ENCODE measurements at regions not wholly inside any gene's neighbourhood (a gene's known extent, or its start where the extent isn't known, plus 50 kb on each side); places are given as distances from the start of the nearest gene placed in this dataset.
"Not testable (repeated sequence)": the region's sequence is repeated elsewhere in the genome, so short reads cannot be mapped to it uniquely, and the experiment has no call there.

DNA sequence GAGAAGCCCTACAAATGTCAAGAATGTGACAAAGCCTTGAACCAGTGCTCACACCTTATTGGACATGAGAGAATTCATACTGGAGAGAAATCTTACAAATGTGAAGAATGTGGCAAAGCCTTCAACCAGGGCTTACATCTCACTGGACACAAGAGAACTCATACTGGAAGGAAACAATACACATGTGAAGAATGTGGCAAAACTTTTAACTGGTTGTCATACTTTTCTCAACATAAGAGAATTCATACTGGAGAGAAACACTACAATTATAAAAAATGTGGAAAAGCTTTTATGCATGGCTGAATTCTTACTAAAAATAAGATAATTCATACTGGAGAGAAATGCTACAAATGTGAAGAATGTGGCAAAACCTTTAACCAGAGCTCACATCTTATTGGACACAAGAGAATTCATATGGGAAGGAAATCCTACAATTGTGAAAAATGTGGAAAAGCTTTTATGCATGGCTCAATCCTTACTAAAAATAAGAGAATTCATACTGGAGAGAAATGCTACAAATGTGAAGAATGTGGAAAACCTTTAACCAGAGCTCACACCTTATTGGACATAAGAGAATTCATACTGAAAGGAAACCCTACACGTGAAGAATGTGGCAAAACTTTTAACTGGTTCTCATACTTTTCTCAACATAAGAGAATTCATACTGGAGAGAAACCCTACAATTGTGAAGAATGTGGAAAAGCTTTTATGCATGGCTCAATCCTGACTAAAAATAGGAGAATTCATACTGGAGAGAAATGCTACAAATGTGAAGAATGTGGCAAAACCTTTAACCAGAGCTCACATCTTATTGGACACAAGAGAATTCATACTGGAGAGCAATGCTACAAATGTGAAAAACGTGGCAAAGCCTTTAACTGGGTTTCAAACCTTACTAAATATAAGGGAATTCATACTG, 350.6 kb upstream of the NUPR2 start:
- not testable (repeated sequence) for DNase-seq (ENCODE audit: low read depth in 4 of 4, low spot score in 3 of 4)

DNA sequence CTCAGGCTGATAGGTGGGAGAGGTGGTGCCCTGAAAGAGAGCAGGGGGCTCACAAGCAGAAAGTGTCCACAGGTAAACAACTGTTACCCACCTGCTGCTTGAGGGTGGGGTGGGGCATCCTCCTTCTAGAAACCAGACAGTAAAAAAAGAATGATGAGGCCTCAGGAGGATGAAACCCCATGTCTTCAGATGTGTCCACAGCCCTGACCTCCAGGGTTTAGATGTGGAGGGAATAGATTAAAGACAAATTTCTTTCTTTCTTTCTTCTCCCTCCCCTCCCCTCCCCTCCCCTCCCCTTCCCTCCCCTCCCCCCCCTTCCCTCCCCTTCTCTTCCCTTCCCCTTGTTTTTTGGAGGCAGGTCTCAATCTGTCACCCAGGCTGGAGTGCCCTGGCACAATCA, 333.5 kb upstream of the NUPR2 start:
- no peak for DNase-seq (ENCODE audit: low read depth in 4 of 4, low spot score in 3 of 4)

DNA sequence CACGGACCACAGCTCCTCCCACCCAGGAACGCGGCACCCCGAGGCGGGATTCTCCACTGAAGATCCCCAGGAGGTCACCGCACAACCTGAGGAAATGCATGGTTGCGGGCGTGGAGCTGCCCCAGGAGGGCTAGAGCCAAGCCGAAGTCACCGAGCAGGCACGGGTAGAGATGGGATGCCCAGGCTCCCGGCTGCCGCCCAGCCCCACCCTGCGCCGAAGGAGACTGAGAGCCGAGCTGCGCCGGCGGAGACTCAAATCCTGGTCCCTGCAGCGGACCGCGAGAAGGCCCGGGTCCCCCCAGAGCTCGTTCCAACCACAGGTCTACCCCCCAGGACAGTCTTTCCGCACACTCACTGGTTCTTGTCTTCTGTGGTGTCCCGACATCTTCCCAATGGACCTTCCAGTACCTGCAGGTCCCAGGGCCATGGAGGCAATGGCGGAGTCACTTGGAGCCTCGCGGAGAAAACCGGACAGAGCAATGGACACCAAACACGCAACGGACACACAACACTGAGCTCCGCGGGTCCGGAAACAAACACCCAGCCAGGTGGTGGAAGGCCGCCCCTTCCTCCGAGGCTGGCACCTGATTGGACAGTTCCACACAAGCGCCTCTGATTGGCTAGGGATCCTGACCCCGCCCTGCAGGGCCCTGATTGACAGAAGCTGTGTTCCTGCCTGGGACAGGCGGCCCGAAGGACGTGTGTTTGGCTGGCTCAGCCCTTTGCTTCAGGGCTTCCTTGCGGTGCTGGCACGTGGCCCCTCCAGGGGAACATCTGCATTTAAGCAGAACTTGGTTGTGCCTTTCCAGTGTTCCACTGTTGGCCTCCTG, 331.9 kb upstream of the NUPR2 start:
- no peak for DNase-seq (ENCODE audit: low read depth in 4 of 4, low spot score in 3 of 4)

DNA sequence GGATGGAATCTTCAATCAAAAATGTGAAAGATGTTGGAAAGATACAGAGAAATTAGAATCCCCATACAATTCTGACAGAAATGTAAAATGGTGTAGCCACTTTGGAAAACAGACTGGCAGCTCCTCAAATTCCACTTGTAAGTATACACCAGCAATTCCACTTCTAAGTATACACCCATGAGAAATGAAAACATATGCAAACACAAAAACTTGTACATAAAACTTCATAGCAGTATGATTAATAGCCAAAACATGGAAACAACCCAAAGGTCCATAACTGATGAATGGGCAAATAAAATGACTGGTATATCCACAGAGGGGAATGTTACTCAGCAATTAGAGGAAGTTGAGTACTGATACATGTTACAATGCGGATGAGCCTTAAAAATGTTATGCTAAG, 304.3 kb upstream of the NUPR2 start:
- DNase-seq (ENCODE audit: low read depth in 4 of 4, low spot score in 3 of 4) = not testable (repeated sequence)

DNA sequence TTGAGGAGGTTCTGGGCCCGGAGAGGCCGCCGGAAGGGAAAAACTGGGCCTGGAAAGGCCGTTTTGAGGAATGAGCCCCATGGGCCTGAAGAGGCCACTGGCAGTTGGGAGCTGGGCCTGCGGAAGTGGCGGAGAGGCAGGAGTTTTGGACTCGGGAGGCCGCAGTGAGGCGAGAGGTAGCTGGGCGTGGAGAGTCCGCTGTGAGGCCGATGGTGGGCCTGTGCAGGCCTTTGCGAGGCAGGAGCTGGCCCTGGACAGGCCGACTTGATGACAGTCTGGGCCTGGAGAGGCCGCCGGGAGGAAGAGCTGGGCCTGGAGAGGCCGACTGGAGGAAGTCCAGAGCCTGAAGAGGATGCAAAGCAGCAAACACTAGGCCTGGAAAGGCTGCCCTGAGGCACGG, 259.0 kb upstream of the NUPR2 start:
- DNase-seq (ENCODE audit: low read depth in 4 of 4, low spot score in 3 of 4) = no peak

DNA sequence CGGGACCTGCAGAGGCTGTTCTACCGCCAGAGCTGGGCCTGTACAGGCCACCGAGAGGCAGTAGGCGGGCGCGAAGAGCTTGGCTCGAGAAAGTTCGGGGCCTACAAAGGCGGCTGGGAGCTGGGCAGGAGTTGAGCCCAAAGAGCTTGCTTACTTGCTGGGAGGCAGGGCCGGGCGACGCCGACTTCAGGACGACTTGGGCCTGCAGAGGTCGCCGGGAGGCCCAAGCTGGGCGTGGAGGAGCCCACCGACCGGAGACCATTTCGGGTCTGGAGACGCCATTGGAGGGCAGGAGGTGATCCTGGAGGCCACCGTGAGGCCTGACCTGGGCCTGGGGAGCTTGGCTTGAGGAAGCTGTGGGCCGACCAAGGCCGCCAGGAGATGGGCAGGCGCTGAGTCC, 258.4 kb upstream of the NUPR2 start:
- not testable (repeated sequence) for DNase-seq (ENCODE audit: low read depth in 4 of 4, low spot score in 3 of 4)

DNA sequence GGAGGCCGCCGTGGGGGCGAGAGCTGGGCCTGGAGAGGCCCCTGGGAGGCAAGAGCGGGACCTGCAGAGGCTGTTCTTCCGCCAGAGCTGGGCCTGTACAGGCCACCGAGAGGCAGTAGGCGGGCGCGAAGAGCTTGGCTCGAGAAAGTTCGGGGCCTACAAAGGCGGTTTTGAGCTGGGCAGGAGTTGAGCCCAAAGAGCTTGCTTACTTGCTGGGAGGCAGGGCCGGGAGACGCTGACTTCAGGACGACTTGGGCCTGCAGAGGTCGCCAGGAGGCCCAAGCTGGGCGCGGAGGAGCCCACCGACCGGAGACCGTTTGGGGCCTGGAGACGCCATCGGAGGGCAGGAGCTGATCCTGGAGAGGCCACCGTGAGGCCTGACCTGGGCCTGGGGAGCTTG, 257.1 kb upstream of the NUPR2 start:
- DNase-seq (ENCODE audit: low read depth in 4 of 4, low spot score in 3 of 4) = not testable (repeated sequence)

DNA sequence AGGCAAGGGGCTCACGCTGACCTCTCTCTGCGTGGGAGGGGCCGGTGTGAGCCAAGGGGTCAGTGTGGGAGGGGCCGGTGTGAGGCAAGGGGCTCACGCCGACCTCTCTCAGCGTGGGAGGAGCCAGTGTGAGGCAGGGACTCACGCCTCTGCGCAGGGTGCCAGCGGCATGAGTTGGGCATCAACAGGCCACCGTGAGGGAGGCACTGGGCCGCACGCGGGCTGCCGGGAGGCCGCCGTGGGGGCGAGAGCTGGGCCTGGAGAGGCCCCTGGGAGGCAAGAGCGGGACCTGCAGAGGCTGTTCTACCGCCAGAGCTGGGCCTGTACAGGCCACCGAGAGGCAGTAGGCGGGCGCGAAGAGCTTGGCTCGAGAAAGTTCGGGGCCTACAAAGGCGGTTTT, 255.6 kb upstream of the NUPR2 start:
- not testable (repeated sequence) for DNase-seq (ENCODE audit: low read depth in 4 of 4, low spot score in 3 of 4)

DNA sequence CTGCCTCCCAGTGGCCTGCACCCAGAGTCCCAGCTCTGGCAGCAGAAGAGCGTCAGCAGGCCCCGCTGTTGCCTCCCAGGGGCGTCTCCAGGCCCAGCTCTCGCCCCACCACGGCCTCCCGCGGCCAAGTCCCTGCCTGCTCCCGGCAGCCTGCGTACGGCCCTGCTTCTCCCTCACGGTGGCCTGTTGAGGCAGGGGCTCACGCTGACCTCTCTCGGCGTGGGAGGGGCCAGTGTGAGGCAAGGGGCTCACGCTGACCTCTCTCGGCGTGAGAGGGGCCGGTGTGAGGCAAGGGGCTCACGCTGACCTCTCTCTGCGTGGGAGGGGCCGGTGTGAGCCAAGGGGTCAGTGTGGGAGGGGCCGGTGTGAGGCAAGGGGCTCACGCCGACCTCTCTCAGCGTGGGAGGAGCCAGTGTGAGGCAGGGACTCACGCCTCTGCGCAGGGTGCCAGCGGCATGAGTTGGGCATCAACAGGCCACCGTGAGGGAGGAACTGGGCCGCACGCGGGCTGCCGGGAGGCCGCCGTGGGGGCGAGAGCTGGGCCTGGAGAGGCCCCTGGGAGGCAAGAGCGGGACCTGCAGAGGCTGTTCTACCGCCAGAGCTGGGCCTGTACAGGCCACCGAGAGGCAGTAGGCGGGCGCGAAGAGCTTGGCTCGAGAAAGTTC, 254.1 kb upstream of the NUPR2 start:
- not testable (repeated sequence) for DNase-seq (ENCODE audit: low read depth in 4 of 4, low spot score in 3 of 4)

DNA sequence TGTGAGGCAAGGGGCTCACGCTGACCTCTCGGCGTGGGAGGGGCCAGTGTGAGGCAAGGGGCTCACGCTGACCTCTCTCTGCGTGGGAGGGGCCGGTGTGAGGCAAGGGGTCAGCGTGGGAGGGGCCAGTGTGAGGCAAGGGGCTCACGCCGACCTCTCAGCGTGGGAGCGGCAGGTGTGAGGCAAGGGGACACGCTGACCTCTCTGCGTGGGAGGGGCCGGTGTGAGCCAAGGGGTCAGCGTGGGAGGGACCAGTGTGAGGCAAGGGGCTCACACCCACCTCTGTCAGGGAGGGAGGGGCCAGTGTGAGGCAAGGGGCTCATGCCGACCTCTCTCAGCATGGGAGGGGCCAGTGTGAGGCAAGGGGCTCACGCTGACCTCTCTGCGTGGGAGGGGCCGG, 251.7 kb upstream of the NUPR2 start:
- not testable (repeated sequence) for DNase-seq (ENCODE audit: low read depth in 4 of 4, low spot score in 3 of 4)

DNA sequence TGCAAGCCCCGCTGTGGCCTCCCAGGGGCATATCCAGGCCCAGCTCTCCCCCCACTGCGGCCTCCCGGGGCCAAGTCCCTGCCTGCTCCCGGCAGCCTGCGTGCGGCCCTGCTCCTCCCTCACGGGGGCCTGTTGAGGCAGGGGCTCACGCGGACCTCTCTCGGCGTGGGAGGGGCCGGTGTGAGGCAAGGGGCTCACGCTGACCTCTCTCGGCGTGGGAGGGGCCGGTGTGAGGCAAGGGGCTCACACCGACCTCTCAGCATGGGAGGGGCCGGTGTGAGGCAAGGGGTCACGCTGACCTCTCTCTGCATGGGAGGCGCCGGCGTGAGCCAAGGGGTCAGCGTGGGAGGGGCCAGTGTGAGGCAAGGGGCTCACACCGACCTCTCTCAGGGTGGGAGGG, 251.2 kb upstream of the NUPR2 start:
- DNase-seq (ENCODE audit: low read depth in 4 of 4, low spot score in 3 of 4) = not testable (repeated sequence)

DNA sequence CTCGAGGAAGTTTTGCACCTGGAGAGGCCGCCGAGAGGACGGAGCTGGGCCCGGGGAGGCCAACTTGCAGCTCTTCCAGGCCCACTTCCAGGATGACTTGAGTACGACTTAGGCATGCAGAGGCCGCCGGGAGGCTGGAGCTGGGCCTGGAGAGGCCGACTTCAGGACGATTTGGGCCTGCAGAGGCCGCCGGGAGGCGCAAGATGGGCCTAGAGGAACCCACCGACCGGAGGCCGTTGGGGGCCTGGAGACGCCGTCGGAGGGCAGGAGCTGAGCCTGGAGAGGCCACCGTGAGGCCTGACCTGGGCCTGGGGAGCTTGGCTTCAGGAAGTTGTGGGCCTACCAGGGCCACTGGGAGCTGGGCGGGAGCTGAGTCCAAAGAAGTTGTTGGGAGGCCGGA, 250.5 kb upstream of the NUPR2 start:
- not testable (repeated sequence) for DNase-seq (ENCODE audit: low read depth in 4 of 4, low spot score in 3 of 4)

DNA sequence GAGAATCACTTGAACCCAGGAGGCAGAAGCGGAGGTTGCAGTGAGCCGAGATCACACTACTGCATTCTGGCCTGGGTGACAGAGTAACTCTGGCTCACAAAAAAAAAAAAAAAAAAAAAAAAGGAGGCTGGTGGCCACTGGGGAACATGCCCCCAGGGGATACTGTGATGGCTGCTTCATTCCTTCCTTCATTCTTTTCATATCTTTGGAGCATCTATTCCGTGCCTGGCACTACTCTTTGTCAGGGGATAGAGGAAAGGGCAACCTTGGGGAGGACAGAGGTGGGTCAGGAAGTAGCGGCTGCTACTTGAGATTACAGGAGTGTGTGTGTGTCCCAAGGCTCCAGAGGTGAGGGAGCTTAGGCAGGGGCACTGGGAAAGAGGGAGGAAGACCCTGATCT, 236.4 kb upstream of the NUPR2 start:
- not testable (repeated sequence) for DNase-seq (ENCODE audit: low read depth in 4 of 4, low spot score in 3 of 4)

DNA sequence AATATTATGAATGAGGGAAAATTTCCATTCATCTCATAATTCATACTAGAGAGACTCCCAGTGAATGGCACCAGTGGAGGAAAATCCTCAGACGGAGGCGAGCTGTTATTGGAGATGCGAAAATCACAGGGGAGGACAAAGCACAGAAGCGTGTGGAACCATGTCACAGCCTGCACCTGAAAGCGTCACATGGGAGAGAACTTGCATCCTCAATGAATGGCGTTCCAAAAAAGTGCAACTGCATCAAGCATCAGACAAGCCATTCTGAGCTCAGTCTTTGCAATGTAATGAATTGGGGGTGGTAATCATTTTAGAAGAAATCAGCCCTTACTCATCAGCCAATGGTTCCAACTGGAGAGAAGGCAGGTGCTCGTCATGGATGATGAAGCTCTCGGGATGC, 235.0 kb upstream of the NUPR2 start:
- not testable (repeated sequence) for DNase-seq (ENCODE audit: low read depth in 4 of 4, low spot score in 3 of 4)

DNA sequence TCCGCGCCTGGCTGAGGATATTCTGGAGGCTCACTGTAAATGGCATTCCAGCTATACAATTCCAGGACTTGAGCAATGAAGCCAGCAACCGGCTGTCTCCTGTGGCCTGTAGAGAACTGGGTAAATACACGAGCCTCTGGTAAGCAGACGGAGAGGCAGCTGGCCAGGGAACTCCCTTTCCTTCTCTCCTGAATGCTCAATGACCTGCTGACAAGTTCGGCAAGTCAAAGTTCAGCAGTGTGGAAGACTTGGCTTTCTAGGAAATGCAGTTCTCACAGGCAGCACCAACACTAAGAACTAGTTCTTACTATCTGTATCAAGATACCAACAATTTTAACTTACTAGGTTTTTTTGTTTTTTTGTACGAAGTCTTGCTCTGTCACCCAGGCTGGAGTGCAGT, 232.1 kb upstream of the NUPR2 start:
- DNase-seq (ENCODE audit: low read depth in 4 of 4, low spot score in 3 of 4) = not testable (repeated sequence)

DNA sequence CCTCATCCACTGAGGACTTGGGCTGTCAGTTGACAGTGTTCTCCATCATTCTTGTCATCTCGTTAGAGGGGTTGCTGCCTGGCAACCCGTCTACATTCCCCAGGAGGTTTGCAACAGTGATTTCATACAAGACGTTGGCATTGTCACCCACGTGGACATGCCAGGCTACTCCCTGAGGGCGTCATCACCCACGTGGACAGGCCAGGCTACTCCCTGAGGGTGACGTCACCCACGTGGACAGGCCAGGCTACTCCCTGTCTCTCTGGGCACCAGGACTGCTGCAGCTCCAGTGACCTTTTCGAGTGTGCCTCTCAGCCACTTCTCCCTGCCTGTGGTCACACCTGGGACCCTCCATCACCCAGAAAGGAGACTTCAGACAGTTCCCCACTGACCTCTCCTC, 212.1 kb upstream of the NUPR2 start:
- not testable (repeated sequence) for DNase-seq (ENCODE audit: low read depth in 4 of 4, low spot score in 3 of 4)

DNA sequence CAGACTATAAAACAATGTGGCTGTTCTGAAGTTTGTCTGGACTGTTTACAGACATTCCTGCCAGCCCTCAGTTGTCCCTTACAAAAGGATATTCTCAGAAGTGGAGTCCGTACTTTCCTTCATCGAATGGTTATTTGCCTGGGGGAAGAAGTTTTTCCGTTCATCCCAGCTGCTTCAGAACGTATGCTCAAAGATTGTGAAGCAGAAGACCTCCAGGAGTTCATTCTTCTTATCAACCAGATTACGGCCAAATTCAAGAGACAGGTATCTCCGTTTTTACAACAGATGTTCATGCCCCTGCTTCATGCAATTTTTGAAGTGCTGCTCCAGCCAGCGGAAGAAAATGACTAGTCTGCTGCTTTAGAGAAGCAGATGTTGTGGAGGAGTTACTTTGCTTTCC, 174.3 kb upstream of the NUPR2 start:
- no peak for DNase-seq (ENCODE audit: low read depth in 4 of 4, low spot score in 3 of 4)

DNA sequence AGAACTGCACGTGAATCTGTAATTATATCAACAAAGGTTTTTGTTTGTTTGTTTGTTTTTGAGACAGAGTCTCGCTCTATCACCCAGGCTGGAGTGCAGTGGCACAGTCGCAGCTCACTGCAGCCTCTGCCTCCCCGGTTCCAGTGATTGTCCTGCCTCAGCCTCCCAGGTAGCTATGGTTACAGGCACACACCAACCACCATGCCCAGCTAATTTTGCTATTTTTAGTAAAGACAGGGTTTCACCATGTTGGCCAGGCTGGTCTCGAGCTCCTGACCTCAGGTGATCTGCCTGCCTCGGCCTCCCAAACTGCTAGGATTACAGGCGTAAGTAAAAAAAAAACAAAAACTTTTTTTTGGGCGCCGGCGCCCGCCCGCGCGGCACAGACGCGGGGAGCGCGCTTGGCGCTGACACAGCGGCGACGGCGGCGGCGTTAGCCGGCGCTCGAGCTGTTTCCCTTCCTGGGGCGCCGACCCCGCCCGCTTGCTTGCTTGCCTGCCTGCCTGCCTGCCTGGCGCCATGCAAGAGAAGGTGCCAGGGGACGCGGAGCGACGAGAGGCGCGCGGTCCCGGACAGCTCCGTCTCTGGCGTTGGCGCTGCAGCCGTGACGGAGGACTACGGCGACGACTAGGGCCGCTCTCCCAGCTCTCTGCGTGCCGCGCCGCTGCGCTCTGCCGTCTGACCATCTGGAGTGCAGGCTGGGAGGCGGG, 171.4 kb upstream of the NUPR2 start:
- peak in 1 of 4 donors; percentile 2 for DNase-seq (ENCODE audit: low read depth in 4 of 4, low spot score in 3 of 4)

DNA sequence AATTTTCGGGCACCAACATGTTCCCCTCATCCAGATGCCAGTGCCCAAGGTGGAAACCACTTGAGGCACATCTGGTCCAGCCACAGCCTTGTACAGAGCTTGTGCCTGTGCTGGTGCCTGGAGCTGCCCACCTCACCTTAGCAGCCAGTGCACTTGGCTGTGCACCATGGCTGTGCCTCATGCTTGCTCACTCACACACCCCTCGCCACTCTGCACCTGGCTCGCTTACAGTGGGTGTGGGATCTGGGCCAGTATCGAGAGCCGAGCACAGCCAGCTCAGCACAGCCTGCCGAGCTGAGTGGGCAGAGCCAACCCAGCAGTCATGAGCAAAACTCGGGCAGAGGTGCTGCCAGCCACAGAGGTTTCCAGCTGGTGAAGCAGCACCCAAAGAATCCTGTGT, 139.9 kb upstream of the NUPR2 start:
- DNase-seq (ENCODE audit: low read depth in 4 of 4, low spot score in 3 of 4) = no peak

DNA sequence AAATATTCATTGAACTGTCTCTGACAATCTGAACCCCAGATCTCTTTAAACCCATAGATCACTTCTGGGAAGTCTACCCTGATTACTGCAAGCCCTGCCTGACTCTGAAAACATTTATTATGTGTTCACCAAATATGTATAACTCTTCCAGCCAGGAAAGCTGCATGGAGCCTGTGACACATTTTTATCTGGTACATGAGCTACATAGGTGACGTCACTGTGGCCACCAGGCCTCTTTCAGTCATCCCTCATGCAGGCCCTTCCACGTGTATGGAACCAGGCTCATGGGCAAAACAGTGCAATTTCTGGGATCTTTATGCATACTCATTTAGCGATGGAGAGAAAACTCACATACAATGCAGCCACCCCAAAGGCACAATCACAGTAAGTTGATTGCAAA, 133.9 kb upstream of the NUPR2 start:
- no peak for DNase-seq (ENCODE audit: low read depth in 4 of 4, low spot score in 3 of 4)

DNA sequence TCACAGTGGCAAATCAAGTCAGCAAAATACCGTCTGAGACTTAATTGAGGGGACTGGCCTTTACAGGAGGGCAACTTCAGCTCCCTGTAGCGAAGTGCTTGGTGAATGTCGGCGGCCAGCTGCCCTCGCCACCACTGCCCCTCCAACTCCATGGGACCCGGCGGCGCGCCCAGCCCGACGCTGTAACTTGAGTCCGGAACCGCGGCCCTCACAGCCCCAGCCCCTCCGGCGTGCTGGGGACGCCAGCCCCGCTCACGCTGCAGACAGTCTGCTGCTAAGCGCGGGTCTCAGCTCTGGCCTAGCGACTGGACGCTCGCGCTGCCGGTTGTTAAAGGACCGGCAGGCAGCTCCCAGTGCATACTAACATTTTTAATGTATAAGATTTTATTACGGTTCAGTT, 113.4 kb upstream of the NUPR2 start:
- no peak for DNase-seq (ENCODE audit: low read depth in 4 of 4, low spot score in 3 of 4)

Measured in left renal pelvis (tissue), 4 donors.